Anterior cingulate cortex (tissue), 58 donors: ENCODE measurements at regions not wholly inside any gene's neighbourhood (a gene's known extent, or its start where the extent isn't known, plus 50 kb on each side); places are given as distances from the start of the nearest gene placed in this dataset.

ENCODE experiments used
- DNase-seq, 58 donors: peaks; one replicate each; lab custom pipeline; 2025; lab: John Stamatoyannopoulos, UW

- no peak for DNase-seq
These were observed 272.0 kb upstream of the RORA start for GRCh38 chr15:61500951-61501620.

- DNase-seq, result no peak
These were observed 271.4 kb upstream of the RORA start for GRCh38 chr15:61500523-61500922.

GRCh38 chr15:61499376-61499775, 270.3 kb upstream of the RORA start:
- peak in 14 of 58 donors; percentile 1 to 45 (median 4) for DNase-seq

GRCh38 chr15:61489571-61489970, 260.5 kb upstream of the RORA start:
- DNase-seq, result no peak

GRCh38 chr15:61483599-61483998, 254.5 kb upstream of the RORA start:
- no peak for DNase-seq

GRCh38 chr15:61481886-61482285, 252.8 kb upstream of the RORA start:
- no peak for DNase-seq

GRCh38 chr15:61480863-61481262, 251.8 kb upstream of the RORA start:
- no peak for DNase-seq

GRCh38 chr15:61480295-61480694, 251.2 kb upstream of the RORA start:
- no peak for DNase-seq

- no peak for DNase-seq
These were observed 250.5 kb upstream of the RORA start for GRCh38 chr15:61479613-61480012.

- DNase-seq, result no peak
These were observed 247.6 kb upstream of the RORA start for GRCh38 chr15:61476741-61477140.

- DNase-seq, result no peak
These were observed 245.7 kb upstream of the RORA start for GRCh38 chr15:61474796-61475195.

GRCh38 chr15:61467823-61468222, 238.7 kb upstream of the RORA start:
- no peak for DNase-seq

- no peak for DNase-seq
These were observed 230.9 kb upstream of the RORA start for GRCh38 chr15:61459785-61460707.

- no peak for DNase-seq
These were observed 228.1 kb upstream of the RORA start for GRCh38 chr15:61457050-61457733.

GRCh38 chr15:61449186-61449702, 220.1 kb upstream of the RORA start:
- DNase-seq, result no peak

- peak in 25 of 58 donors; percentile 1 to 52 (median 12) for DNase-seq
These were observed 218.9 kb upstream of the RORA start for GRCh38 chr15:61447981-61448380.

GRCh38 chr15:61444585-61444984, 215.5 kb upstream of the RORA start:
- no peak for DNase-seq

- DNase-seq, result no peak
These were observed 213.7 kb upstream of the RORA start for GRCh38 chr15:61442821-61443220.

GRCh38 chr15:61441891-61442290, 212.8 kb upstream of the RORA start:
- no peak for DNase-seq

- no peak for DNase-seq
These were observed 197.4 kb upstream of the RORA start for GRCh38 chr15:61426466-61426865.

GRCh38 chr15:61425934-61426333, 196.8 kb upstream of the RORA start:
- no peak for DNase-seq
